K562 (cell line): ENCODE measurements at regions not wholly inside any gene's neighbourhood (a gene's known extent, or its start where the extent isn't known, plus 50 kb on each side); places are given as distances from the start of the nearest gene placed in this dataset.

Source experiments
- ATAC-seq: fragments of 200-7000 bp; cut with Tn5 transposase; 3 replicates; pipeline ENCODE4 v1.9.1; 2020; ENCODE audit warnings: moderate library complexity
- BruUV-seq: library from RNA; stranded (reverse); fragments of 400-500 nt; replicated peaks from 2 replicates; lab custom pipeline; 2021; lab: Mats Ljungman, UMichigan
- CTCF ChIA-PET: fragments of 300-600 bp; formaldehyde crosslinking; extraction: SDS; loops from one replicate; lab custom pipeline; 2021; ENCODE audit warnings: low intra/inter-chr PET ratio; lab: Yijun Ruan, JAX
- POLR2A ChIA-PET: fragments of 300-600, 350-650 bp; sonication (Branson Sonifier 250); formaldehyde crosslinking; extraction: SDS; loops from one replicate; lab custom pipeline; 2021; ENCODE audit warnings: antibody characterized with exemption, inconsistent platforms; lab: Yijun Ruan, JAX
- DNase-seq, 4 experiments: peaks; one replicate each; pipeline versions ENCODE4 v3.0.0 to v3.0.0-alpha.2; 2011 to 2018; ENCODE audit warnings: low spot score in 3 of 4, mixed read lengths in 3 of 4; ENCODE audit errors: extremely low read depth in 1 of 4
- FAIRE-seq: peaks from 2 replicates; lab custom pipeline; 2011; peaks lifted over from hg19 to GRCh38; lab: Jason Lieb, UNC
- H2AFZ ChIP-seq: 2 replicates; pipeline ENCODE4 v1.6.0; 2011; ENCODE audit warnings: low read depth, low read length, control low read depth, inconsistent platforms
- H3K27ac ChIP-seq: fragments of 200-600 bp; 3 replicates; pipeline ENCODE4 v1.8.0; 2011; ENCODE audit warnings: low read depth, mild to moderate bottlenecking, control low read depth, inconsistent platforms, low read length, moderate library complexity, mixed read lengths; ENCODE audit errors: extremely low read depth
- H3K27me3 ChIP-seq, 2 experiments: fragments of 300-600 bp in 1 of 2; 2 replicates in 1 of 2; 3 replicates in 1 of 2; pipeline versions ENCODE4 v1.6.0 to v1.8.0; 2011; ENCODE audit warnings: inconsistent platforms in 2 of 2, low read length in 2 of 2, mild to moderate bottlenecking in 1 of 2, mixed read lengths in 1 of 2, moderate library complexity in 1 of 2; ENCODE audit not compliant: control insufficient read depth in 2 of 2, insufficient read depth in 2 of 2
- H3K36me3 ChIP-seq: fragments of 300-600 bp; 3 replicates; pipeline ENCODE4 v1.8.0; 2011; ENCODE audit warnings: mild to moderate bottlenecking, low read length, inconsistent platforms; ENCODE audit not compliant: control insufficient read depth, insufficient read depth
- H3K4me1 ChIP-seq, 2 experiments: fragments of 200-600 bp in 1 of 2; replicated peaks in 1 of 2; 2 replicates in 1 of 2; 3 replicates in 1 of 2; pipeline versions ENCODE4 v1.5.1 to v1.8.0; 2011; ENCODE audit warnings: inconsistent platforms in 2 of 2, low read length in 2 of 2, mild to moderate bottlenecking in 1 of 2, mixed read lengths in 1 of 2, moderate library complexity in 1 of 2; ENCODE audit not compliant: control insufficient read depth in 2 of 2, insufficient read depth in 2 of 2
- H3K4me2 ChIP-seq: 2 replicates; pipeline ENCODE4 v1.6.1; 2011; ENCODE audit warnings: low read length, control low read depth, inconsistent platforms, mixed read lengths; ENCODE audit not compliant: insufficient read depth
- H3K4me3 ChIP-seq: fragments of 200-600 bp; sonication (generic), shearing (Covaris generic); 2 replicates; pipeline ENCODE4 v1.5.1; 2016; ENCODE audit warnings: control low read depth, inconsistent platforms
- H3K79me2 ChIP-seq: fragments of 200-600 bp; 3 replicates; pipeline ENCODE4 v1.8.0; 2011; ENCODE audit warnings: low read length, inconsistent platforms; ENCODE audit not compliant: control insufficient read depth, insufficient read depth
- H3K9ac ChIP-seq, 2 experiments: 2 replicates each; pipeline versions ENCODE4 v1.6.0 to v1.6.1; 2011; ENCODE audit warnings: low read depth in 2 of 2, low read length in 2 of 2, control low read depth in 1 of 2, inconsistent platforms in 1 of 2, mild to moderate bottlenecking in 1 of 2, mixed read lengths in 1 of 2; ENCODE audit not compliant: insufficient read depth in 1 of 2
- H3K9me1 ChIP-seq: one replicate; pipeline ENCODE4 v1.6.0; 2011; ENCODE audit warnings: inconsistent platforms, mild to moderate bottlenecking, low read length, moderate library complexity; ENCODE audit not compliant: control insufficient read depth, insufficient read depth
- H3K9me3 ChIP-seq: replicated peaks from 2 replicates; pipeline ENCODE4 v1.5.1; 2011; ENCODE audit warnings: low read depth, low read length, inconsistent platforms; ENCODE audit not compliant: control insufficient read depth, insufficient read depth
- H4K20me1 ChIP-seq: replicated peaks from 2 replicates; pipeline ENCODE4 v1.6.1; 2011; ENCODE audit warnings: low read length, inconsistent platforms, mixed read lengths; ENCODE audit not compliant: control insufficient read depth, insufficient read depth
- ETV6 ChIP-seq, 3 experiments: fragments of 150-350 bp in 1 of 3; sonication (generic) in 1 of 3; formaldehyde crosslinking in 1 of 3; IDR thresholded peaks; 2 replicates each; pipeline versions ENCODE4 v1.6.1 to v1.8.0; 2014 to 2022; ENCODE audit warnings: borderline replicate concordance in 2 of 3, low read depth in 2 of 3, antibody characterized with exemption in 1 of 3, low read length in 1 of 3, mild to moderate bottlenecking in 1 of 3, missing genetic modification reagents in 1 of 3
- FOXM1 ChIP-seq, 2 experiments: fragments of 450-650 bp in 1 of 2; sonication (generic) in 1 of 2; formaldehyde crosslinking in 1 of 2; IDR thresholded peaks; 2 replicates each; pipeline versions ENCODE4 v1.6.1 to v1.9.0; 2017 to 2022; ENCODE audit warnings: low read depth in 2 of 2, mild to moderate bottlenecking in 2 of 2, missing genetic modification reagents in 1 of 2, moderate library complexity in 1 of 2
- LCOR ChIP-seq: sonication (generic); formaldehyde crosslinking; IDR thresholded peaks from 2 replicates; pipeline ENCODE4 v1.8.0; 2022; ENCODE audit warnings: mild to moderate bottlenecking, missing genetic modification reagents
- MNT ChIP-seq, 2 experiments: fragments of 450-650 bp; conservative IDR thresholded peaks; 2 replicates each; pipeline ENCODE4 v1.6.1; 2017; ENCODE audit warnings: mild to moderate bottlenecking in 2 of 2, moderate library complexity in 2 of 2
- NFRKB ChIP-seq: fragments of 450-650 bp; IDR thresholded peaks from 2 replicates; pipeline ENCODE4 v1.6.1; 2016; ENCODE audit warnings: low read depth
- NONO ChIP-seq, 2 experiments: fragments of 200-400 bp in 1 of 2; fragments of 450-650 bp in 1 of 2; formaldehyde crosslinking in 1 of 2; IDR thresholded peaks; 2 replicates each; pipeline ENCODE4 v1.6.1; 2017; ENCODE audit warnings: low read depth in 2 of 2, mild to moderate bottlenecking in 2 of 2, moderate library complexity in 2 of 2, low read length in 1 of 2
- PPARD ChIP-seq: fragments of 250-450 bp; sonication (Bioruptor Pico); IDR thresholded peaks from 2 replicates; pipeline ENCODE4 v1.8.0; 2022; ENCODE audit warnings: inconsistent platforms, mild to moderate bottlenecking, moderate library complexity
- SMARCA4 ChIP-seq: fragments of 450-650 bp; IDR thresholded peaks from 2 replicates; pipeline ENCODE4 v1.6.1; 2016
- SRF ChIP-seq, 2 experiments: fragments of 250-450, 450-650 bp in 1 of 2; sonication (Bioruptor Pico) in 1 of 2; sonication (generic) in 1 of 2; formaldehyde crosslinking; IDR thresholded peaks; 2 replicates each; pipeline versions ENCODE4 v1.5.0 to v1.5.1; 2020 to 2022; ENCODE audit warnings: mild to moderate bottlenecking in 1 of 2, missing genetic modification reagents in 1 of 2
- SRSF1 ChIP-seq: fragments of 200-400 bp; formaldehyde crosslinking; IDR thresholded peaks from 2 replicates; pipeline ENCODE4 v1.6.1; 2017; ENCODE audit warnings: mild to moderate bottlenecking, low read depth, low read length, moderate library complexity
- TBP ChIP-seq: optimal IDR thresholded peaks from 2 replicates; pipeline ENCODE3; 2011; ENCODE audit warnings: low read depth, low read length, improper control_type of control experiment
- TEAD4 ChIP-seq, 2 experiments: sonication (generic) in 1 of 2; formaldehyde crosslinking in 1 of 2; IDR thresholded peaks; 2 replicates each; pipeline versions ENCODE4 v1.6.1 to v1.8.0; 2012 to 2022; ENCODE audit warnings: borderline replicate concordance in 1 of 2, inconsistent platforms in 1 of 2, low read length in 1 of 2, mild to moderate bottlenecking in 1 of 2, missing genetic modification reagents in 1 of 2
- TOE1 ChIP-seq, 2 experiments: fragments of 450-650 bp in 1 of 2; sonication (generic) in 1 of 2; formaldehyde crosslinking in 1 of 2; IDR thresholded peaks; 2 replicates each; pipeline versions ENCODE4 v1.7.1 to v1.8.0; 2016 to 2022; ENCODE audit warnings: borderline replicate concordance in 2 of 2, mild to moderate bottlenecking in 2 of 2, antibody characterized with exemption in 1 of 2, inconsistent platforms in 1 of 2, low read depth in 1 of 2, missing genetic modification reagents in 1 of 2, moderate library complexity in 1 of 2
- TRIM24 ChIP-seq, 2 experiments: fragments of 450-650 bp; IDR thresholded peaks; 2 replicates each; pipeline ENCODE4 v1.6.1; 2016
- U2AF2 ChIP-seq: fragments of 200-400 bp; formaldehyde crosslinking; optimal IDR thresholded peaks from 2 replicates; pipeline ENCODE3; 2017; ENCODE audit warnings: low read depth, mild to moderate bottlenecking, low read length
- ZBTB9 ChIP-seq: fragments of 450-650 bp; formaldehyde crosslinking; IDR thresholded peaks from 2 replicates; pipeline ENCODE4 v1.4.0; 2020; ENCODE audit warnings: mild to moderate bottlenecking, moderate library complexity
- ZNF445 ChIP-seq: fragments of 250-450 bp; sonication (Bioruptor Pico); IDR thresholded peaks from 2 replicates; pipeline ENCODE4 v1.4.0; 2020; ENCODE audit warnings: low read depth, mild to moderate bottlenecking, moderate library complexity
- ZNF75A ChIP-seq: fragments of 450-650 bp; formaldehyde crosslinking; IDR thresholded peaks from 2 replicates; pipeline ENCODE4 v1.4.0; 2020; ENCODE audit warnings: mild to moderate bottlenecking
- whole genome bisulfite sequencing: fragments of 100-300 bp; shearing (Covaris generic); methylation state at CpG from one replicate; pipeline ENCODE4 v1.1.6; 2016; ENCODE audit warnings: low coverage, mixed read lengths; ENCODE audit not compliant: insufficient coverage; ENCODE audit errors: missing lambda C conversion rate; 5-methylcytosine and 5-hydroxymethylcytosine counted together
- in situ Hi-C: fragments of 300-500 bp; cut with MboI; formaldehyde crosslinking; loops from 4 replicates; pipeline ENCODE4 v1.15.0; 2018; ENCODE audit warnings: inconsistent platforms, mixed read lengths
- intact Hi-C: fragments of 100-400 bp; cut with micrococcal nuclease; formaldehyde crosslinking; loops from 2 replicates; pipeline ENCODE4 v1.14.2; 2022
- TF ChIP-seq, protein P1 (sequence below): sonication (generic); IDR thresholded peaks from 2 replicates; pipeline ENCODE4 v1.6.1; 2016

GRCh38 chr4:37502070-37502469 lies 184.1 kb downstream of the RELL1 start:
- peak in 1 of 4 experiments; percentile 0 for DNase-seq
- Histone ChIP-seq H3K9me1 (no peaks in the 10 kb centered on the region), H3K36me3 (no peaks in the 10 kb centered on the region), H3K4me1 (no peaks in the 10 kb centered on the region), H3K79me2 (no peaks in the 10 kb centered on the region), H4K20me1 (no peaks in the 10 kb centered on the region), H3K4me3 (no peak overlapping the region), H2AFZ (no peak overlapping the region), H3K9me3 (no peaks in the 10 kb centered on the region), H3K27me3 (no peaks in the 10 kb centered on the region; a peak in 1 of 5 replicates), H3K4me2 (no peak overlapping the region), H3K9ac (no peak overlapping the region), H3K27ac (no peak overlapping the region)
- no peak for FAIRE-seq
- 0% methylated on average over 8 of the region's 8 CpGs for WGBS
- intact Hi-C loops (no loop called here), in situ Hi-C loops (no loop called here)
- no TSS peak for BruUV-seq
- no peak for ATAC-seq
- ChIA-PET POLR2A (no interaction called here), CTCF (no interaction called here)
- no peak for TF ChIP-seq SMARCA4
- no peak for TF ChIP-seq ZBTB9 (CRISPR knock-in tag)
- no peak for TF ChIP-seq SRSF1
- no peak for TF ChIP-seq FOXM1 (IDR thresholded peaks at IDR 0.05; ENCODE audit: low read depth)
- no peak for TF ChIP-seq FOXM1 (CRISPR knock-in tag; IDR thresholded peaks at IDR 0.05; ENCODE audit: low read depth)
- no peak for TF ChIP-seq MNT (conservative IDR thresholded peaks at IDR 0.05)
- TF ChIP-seq, protein P1, sequence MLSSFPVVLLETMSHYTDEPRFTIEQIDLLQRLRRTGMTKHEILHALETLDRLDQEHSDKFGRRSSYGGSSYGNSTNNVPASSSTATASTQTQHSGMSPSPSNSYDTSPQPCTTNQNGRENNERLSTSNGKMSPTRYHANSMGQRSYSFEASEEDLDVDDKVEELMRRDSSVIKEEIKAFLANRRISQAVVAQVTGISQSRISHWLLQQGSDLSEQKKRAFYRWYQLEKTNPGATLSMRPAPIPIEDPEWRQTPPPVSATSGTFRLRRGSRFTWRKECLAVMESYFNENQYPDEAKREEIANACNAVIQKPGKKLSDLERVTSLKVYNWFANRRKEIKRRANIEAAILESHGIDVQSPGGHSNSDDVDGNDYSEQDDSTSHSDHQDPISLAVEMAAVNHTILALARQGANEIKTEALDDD, result no peak
- TF ChIP-seq ZNF75A (CRISPR knock-in tag), result no peak
- TF ChIP-seq TEAD4 (IDR thresholded peaks at IDR 0.05; ENCODE audit: low read length), result no peak
- TF ChIP-seq TEAD4 (CRISPR knock-in tag; IDR thresholded peaks at IDR 0.05; ENCODE audit: borderline replicate concordance), result no peak
- TF ChIP-seq ZNF445 (CRISPR knock-in tag), result no peak
- no peak for TF ChIP-seq TRIM24 (IDR thresholded peaks at IDR 0.05)
- no peak for TF ChIP-seq NONO (IDR thresholded peaks at IDR 0.05; ENCODE audit: low read depth in 2 of 2, low read length in 1 of 2)
- TF ChIP-seq PPARD (CRISPR knock-in tag), result no peak
- TF ChIP-seq ETV6 (IDR thresholded peaks at IDR 0.05; ENCODE audit: borderline replicate concordance in 1 of 2, low read depth in 2 of 2, low read length in 1 of 2), result no peak
- TF ChIP-seq ETV6 (CRISPR knock-in tag; IDR thresholded peaks at IDR 0.05; ENCODE audit: borderline replicate concordance), result no peak
- TF ChIP-seq NFRKB, result no peak
- TF ChIP-seq LCOR, result no peak
- no peak for TF ChIP-seq SRF (CRISPR knock-in tag; IDR thresholded peaks at IDR 0.05)
- TF ChIP-seq U2AF2, result no peak
- no peak for TF ChIP-seq TOE1 (IDR thresholded peaks at IDR 0.05; ENCODE audit: borderline replicate concordance)
- no peak for TF ChIP-seq TOE1 (CRISPR knock-in tag; IDR thresholded peaks at IDR 0.05; ENCODE audit: borderline replicate concordance, low read depth)
- TF ChIP-seq TBP, result no peak
